Thoracic aorta (tissue), 2 donors: ENCODE measurements at regions not wholly inside any gene's neighbourhood (a gene's known extent, or its start where the extent isn't known, plus 50 kb on each side); places are given as distances from the start of the nearest gene placed in this dataset.

Experiments
- ATAC-seq: fragments of 150-250 bp; one replicate; pipeline ENCODE4 v1.8.0; 2017; ENCODE audit warnings: low read depth; ENCODE audit not compliant: insufficient number of reproducible peaks, low FRiP score
- DNase-seq: peaks from one replicate; pipeline ENCODE4 v3.0.0-alpha.2; 2020; ENCODE audit warnings: low spot score
- H3K27ac ChIP-seq, 2 donors: fragments of 200-600 bp; sonication (generic); 1 replicate in 1 of 2; 2 replicates in 1 of 2; pipeline ENCODE4 v1.5.1; 2016; ENCODE audit warnings: mild to moderate bottlenecking in 2 of 2, moderate library complexity in 2 of 2
- H3K27me3 ChIP-seq: fragments of 200-600 bp; sonication (generic); replicated peaks from 2 replicates; pipeline ENCODE4 v1.6.0; 2016; ENCODE audit warnings: mild to moderate bottlenecking; ENCODE audit not compliant: insufficient read depth
- H3K36me3 ChIP-seq: fragments of 200-600 bp; sonication (generic); one replicate; pipeline ENCODE4 v1.5.1; 2016
- H3K4me1 ChIP-seq, 2 donors: fragments of 200-600 bp; sonication (generic); 1 replicate in 1 of 2; 2 replicates in 1 of 2; pipeline versions ENCODE4 v1.5.1 to v1.6.0; 2016; ENCODE audit warnings: low read depth in 2 of 2, mild to moderate bottlenecking in 1 of 2; ENCODE audit not compliant: control insufficient read depth in 1 of 2
- H3K4me3 ChIP-seq: fragments of 200-600 bp; sonication (generic); 2 replicates; pipeline ENCODE4 v1.5.1; 2016; ENCODE audit warnings: mild to moderate bottlenecking
- H3K9me3 ChIP-seq: fragments of 200-600 bp; sonication (generic); 2 replicates; pipeline ENCODE4 v1.5.1; 2016
- CTCF ChIP-seq: fragments of 200-600 bp; sonication (generic); IDR thresholded peaks from one replicate; pipeline ENCODE4 v1.5.1; 2019; ENCODE audit warnings: antibody characterized with exemption

DNA sequence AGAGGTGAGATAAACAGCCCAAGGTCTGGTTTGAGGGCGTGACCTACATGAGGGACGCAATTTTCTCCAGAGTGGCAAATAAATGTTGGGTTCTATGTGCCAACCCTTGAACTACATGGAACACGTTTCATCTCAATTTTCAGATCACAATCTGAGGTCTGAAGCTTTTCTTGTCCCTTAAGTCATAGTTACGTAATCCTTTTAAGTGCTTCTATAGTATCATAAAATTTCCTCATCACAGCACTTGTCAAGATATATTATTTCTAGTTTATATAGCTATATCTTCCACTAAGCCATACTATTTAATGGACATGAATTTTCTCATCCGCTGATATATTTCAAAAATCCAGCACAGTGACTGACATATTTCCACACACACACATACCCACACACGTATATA is 53.1 kb upstream of the GRIN3A start:
- DNase-seq (no peak), ATAC-seq (no peak)
- TF ChIP-seq CTCF: no peak
- Histone ChIP-seq H3K36me3 (no peaks in the 10 kb centered on the region), H3K27me3 (no peaks in the 10 kb centered on the region), H3K4me1 (no peaks in the 10 kb centered on the region), H3K9me3 (no peaks in the 10 kb centered on the region), H3K27ac (no peak overlapping the region), H3K4me3 (no peak overlapping the region)
